ENCODE measurements at regions not wholly inside any gene's neighbourhood (a gene's known extent, or its start where the extent isn't known, plus 50 kb on each side); places are given as distances from the start of the nearest gene placed in this dataset.
"Not testable (repeated sequence)": the region's sequence is repeated elsewhere in the genome, so short reads cannot be mapped to it uniquely, and the experiment has no call there.

GRCh38 chr15:20416618-20417017 is 125.0 kb downstream of the GOLGA6L6 start:
- not testable (repeated sequence) for TF ChIP-seq CTCF (IDR thresholded peaks at IDR 0.05; ENCODE audit: insufficient read depth, low read depth, low read length); EZH2 (IDR thresholded peaks at IDR 0.05; ENCODE audit: insufficient read depth, low read length)
